ENCODE measurements at regions not wholly inside any gene's neighbourhood (a gene's known extent, or its start where the extent isn't known, plus 50 kb on each side); places are given as distances from the start of the nearest gene placed in this dataset.

- Histone ChIP-seq H3K36me3 (no peaks in the 10 kb centered on the region), H3K9me3 (no peaks in the 10 kb centered on the region), H3K4me3 (no peak overlapping the region), H3K27ac (no peak overlapping the region), H3K4me1 (no peaks in the 10 kb centered on the region), H3K27me3 (no peaks in the 10 kb centered on the region)
- TF ChIP-seq, protein P1, sequence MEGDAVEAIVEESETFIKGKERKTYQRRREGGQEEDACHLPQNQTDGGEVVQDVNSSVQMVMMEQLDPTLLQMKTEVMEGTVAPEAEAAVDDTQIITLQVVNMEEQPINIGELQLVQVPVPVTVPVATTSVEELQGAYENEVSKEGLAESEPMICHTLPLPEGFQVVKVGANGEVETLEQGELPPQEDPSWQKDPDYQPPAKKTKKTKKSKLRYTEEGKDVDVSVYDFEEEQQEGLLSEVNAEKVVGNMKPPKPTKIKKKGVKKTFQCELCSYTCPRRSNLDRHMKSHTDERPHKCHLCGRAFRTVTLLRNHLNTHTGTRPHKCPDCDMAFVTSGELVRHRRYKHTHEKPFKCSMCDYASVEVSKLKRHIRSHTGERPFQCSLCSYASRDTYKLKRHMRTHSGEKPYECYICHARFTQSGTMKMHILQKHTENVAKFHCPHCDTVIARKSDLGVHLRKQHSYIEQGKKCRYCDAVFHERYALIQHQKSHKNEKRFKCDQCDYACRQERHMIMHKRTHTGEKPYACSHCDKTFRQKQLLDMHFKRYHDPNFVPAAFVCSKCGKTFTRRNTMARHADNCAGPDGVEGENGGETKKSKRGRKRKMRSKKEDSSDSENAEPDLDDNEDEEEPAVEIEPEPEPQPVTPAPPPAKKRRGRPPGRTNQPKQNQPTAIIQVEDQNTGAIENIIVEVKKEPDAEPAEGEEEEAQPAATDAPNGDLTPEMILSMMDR (IDR thresholded peaks at IDR 0.05) = no peak
- no peak for DNase-seq
- intact Hi-C loops (cut with DNase I; ENCODE audit: low total_unique reads) = no loop called here
Observed at GRCh38 chr5:92852219-92852618, 728.8 kb downstream of the NR2F1-AS1 start.

DNA sequence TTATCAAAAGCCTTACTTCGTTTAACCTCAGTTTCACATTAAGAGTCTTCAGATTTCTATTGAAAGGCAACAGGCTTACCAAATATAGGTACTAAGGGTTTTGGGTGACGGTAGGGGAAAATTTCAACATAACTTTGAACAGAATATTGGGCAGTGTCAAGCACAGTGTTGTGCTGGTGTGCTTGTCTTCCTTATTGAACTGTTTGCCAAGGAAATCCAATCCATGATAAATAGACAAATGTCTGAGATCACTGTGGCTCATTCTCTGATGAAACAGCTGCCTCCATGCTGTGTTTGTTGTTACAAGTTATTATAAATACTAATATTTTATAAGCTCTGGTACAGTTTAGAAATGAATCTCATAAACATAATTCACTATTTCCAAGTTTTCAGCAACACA, 730.1 kb downstream of the NR2F1-AS1 start:
- Histone ChIP-seq H3K36me3 (no peaks in the 10 kb centered on the region), H3K4me3 (no peak overlapping the region), H3K27ac (no peak overlapping the region), H3K9me3 (no peaks in the 10 kb centered on the region), H3K4me1 (no peaks in the 10 kb centered on the region), H3K27me3 (no peaks in the 10 kb centered on the region)
- intact Hi-C loops (cut with DNase I; ENCODE audit: low total_unique reads) = no loop called here
- no peak for DNase-seq
- TF ChIP-seq, protein P1 (IDR thresholded peaks at IDR 0.05) = no peak

DNA sequence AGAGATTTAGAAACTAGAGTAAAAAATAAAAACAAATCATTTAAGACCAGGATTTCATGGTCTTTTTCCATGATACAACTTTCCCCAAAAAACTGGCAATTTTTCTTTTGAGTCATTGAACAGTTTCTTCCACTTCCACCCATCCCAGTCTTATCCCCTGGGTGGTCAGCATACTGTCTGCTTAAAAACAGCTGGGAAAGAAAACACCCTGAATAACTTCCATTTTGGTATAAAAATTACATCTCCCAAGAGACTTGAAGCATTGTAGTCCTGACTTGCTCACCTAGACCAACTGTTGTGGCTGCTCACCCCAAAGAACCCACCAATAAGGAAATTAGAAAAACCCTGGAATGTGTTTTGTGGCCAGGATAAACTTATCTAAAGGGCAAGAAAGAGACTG, 731.3 kb downstream of the NR2F1-AS1 start:
- H3K9me3 ChIP-seq = no peaks in the 10 kb centered on the region
- intact Hi-C loops (cut with DNase I; ENCODE audit: low total_unique reads) = no loop called here
- no peaks in the 10 kb centered on the region for H3K27me3 ChIP-seq
- H3K4me1 ChIP-seq = no peaks in the 10 kb centered on the region
- no peak for DNase-seq
- no peaks in the 10 kb centered on the region for H3K36me3 ChIP-seq
- H3K4me3 ChIP-seq = no peak overlapping the region
- TF ChIP-seq, protein P1 (IDR thresholded peaks at IDR 0.05) = no peak
- no peak overlapping the region for H3K27ac ChIP-seq

DNA sequence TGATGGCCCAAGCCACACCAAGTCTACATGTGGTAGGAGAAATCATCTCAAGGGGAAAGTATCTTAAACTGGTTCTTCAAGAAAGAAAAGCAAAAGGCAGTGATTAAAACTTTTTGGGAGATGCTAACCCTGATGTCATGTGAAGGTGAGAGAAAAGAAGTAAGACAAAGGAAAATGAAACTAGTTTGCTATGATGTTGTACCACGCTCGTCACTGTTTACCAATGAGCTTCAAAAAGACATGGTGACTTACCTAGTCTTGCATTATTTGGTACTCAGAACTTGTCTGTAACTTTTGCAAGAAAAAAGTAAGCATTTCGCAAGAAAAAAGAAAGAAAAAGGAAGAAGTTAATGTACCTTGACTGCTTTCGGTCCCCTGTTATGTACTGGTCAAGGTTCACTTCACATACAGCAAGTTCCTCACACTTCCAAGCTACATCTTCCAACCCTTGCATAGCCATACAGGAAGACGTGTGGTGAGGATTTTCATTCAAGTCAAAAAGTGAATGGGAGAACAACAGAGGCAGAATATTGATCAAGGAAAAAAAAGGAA, 739.3 kb downstream of the NR2F1-AS1 start:
- H3K4me1 ChIP-seq = no peaks in the 10 kb centered on the region
- DNase-seq = no peak
- no peaks in the 10 kb centered on the region for H3K36me3 ChIP-seq
- TF ChIP-seq, protein P1 (IDR thresholded peaks at IDR 0.05) = no peak
- no peaks in the 10 kb centered on the region for H3K9me3 ChIP-seq
- H3K27me3 ChIP-seq = no peaks in the 10 kb centered on the region
- intact Hi-C loops (cut with DNase I; ENCODE audit: low total_unique reads) = no loop called here
- no peak overlapping the region for H3K4me3 ChIP-seq
- H3K27ac ChIP-seq = no peak overlapping the region

- Histone ChIP-seq H3K36me3 (no peaks in the 10 kb centered on the region), H3K9me3 (no peaks in the 10 kb centered on the region), H3K4me1 (no peaks in the 10 kb centered on the region), H3K27me3 (no peaks in the 10 kb centered on the region), H3K4me3 (no peak overlapping the region), H3K27ac (no peak overlapping the region)
- no peak for DNase-seq
- intact Hi-C loops (cut with DNase I; ENCODE audit: low total_unique reads) = no loop called here
- TF ChIP-seq, protein P1 (IDR thresholded peaks at IDR 0.05) = no peak
Observed at GRCh38 chr5:92838253-92838652, 742.8 kb downstream of the NR2F1-AS1 start.

Data from tibial artery (tissue), 4 donors.